HCT116 (cell line): ENCODE measurements at regions not wholly inside any gene's neighbourhood (a gene's known extent, or its start where the extent isn't known, plus 50 kb on each side); places are given as distances from the start of the nearest gene placed in this dataset.

ENCODE experiments used
- EZH2 ChIP-seq: fragments of 200-600 bp; sonication (generic); IDR thresholded peaks from 2 replicates; pipeline ENCODE4 v1.6.1; 2017; ENCODE audit warnings: antibody characterized with exemption, mixed run types
- YY1 ChIP-seq: IDR thresholded peaks from 2 replicates; pipeline ENCODE4 v1.6.1; 2011; ENCODE audit warnings: low read length, low read depth, moderate library complexity, mild to moderate bottlenecking; ENCODE audit not compliant: insufficient replicate concordance; ENCODE audit errors: extremely low read depth
- ZNF274 ChIP-seq: fragments of 200-500 bp; sonication (Bioruptor generic); IDR thresholded peaks from 2 replicates; pipeline ENCODE4 v1.6.1; 2014; ENCODE audit warnings: mild to moderate bottlenecking, low read depth, low read length, inconsistent platforms
- TF ChIP-seq, protein P1 (sequence below), 3 experiments: fragments of 200-600 bp in 1 of 3; sonication (generic) in 1 of 3; IDR thresholded peaks in 2 of 3; conservative IDR thresholded peaks in 1 of 3; 2 replicates each; pipeline ENCODE4 v1.5.1; 2012 to 2017; ENCODE audit warnings: low read depth in 2 of 3, low read length in 2 of 3, antibody characterized with exemption in 1 of 3, borderline replicate concordance in 1 of 3, control low read depth in 1 of 3, mild to moderate bottlenecking in 1 of 3, mixed read lengths in 1 of 3, mixed run types in 1 of 3, moderate library complexity in 1 of 3; ENCODE audit not compliant: insufficient read depth in 1 of 3

DNA sequence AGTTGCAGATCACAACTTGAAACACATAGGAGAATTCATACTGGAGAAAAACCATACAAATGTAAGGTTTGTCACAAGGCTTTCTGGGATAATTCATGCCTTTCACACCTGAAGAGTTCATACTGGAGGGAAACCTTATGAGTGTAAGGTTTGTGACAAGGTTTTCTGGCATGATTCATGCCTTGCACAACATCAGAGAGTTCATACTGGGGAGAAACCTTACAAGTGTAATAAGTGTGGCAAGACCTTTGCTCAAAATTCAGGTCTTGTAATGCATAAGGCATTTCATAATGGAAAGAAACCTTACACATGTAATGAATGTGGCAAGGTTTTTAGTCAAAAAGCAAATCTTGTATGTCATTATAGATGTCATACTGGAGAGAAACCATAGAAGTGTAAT lies 58.8 kb upstream of the ENPEP start:
- TF ChIP-seq, protein P1, sequence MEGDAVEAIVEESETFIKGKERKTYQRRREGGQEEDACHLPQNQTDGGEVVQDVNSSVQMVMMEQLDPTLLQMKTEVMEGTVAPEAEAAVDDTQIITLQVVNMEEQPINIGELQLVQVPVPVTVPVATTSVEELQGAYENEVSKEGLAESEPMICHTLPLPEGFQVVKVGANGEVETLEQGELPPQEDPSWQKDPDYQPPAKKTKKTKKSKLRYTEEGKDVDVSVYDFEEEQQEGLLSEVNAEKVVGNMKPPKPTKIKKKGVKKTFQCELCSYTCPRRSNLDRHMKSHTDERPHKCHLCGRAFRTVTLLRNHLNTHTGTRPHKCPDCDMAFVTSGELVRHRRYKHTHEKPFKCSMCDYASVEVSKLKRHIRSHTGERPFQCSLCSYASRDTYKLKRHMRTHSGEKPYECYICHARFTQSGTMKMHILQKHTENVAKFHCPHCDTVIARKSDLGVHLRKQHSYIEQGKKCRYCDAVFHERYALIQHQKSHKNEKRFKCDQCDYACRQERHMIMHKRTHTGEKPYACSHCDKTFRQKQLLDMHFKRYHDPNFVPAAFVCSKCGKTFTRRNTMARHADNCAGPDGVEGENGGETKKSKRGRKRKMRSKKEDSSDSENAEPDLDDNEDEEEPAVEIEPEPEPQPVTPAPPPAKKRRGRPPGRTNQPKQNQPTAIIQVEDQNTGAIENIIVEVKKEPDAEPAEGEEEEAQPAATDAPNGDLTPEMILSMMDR (IDR thresholded peaks at IDR 0.05 in 2 of 3, conservative IDR thresholded peaks at IDR 0.05 in 1 of 3; ENCODE audit: borderline replicate concordance in 1 of 3, insufficient read depth in 1 of 3, low read depth in 2 of 3, low read length in 2 of 3): no peak
- TF ChIP-seq YY1: no peak
- no peak for TF ChIP-seq EZH2
- TF ChIP-seq ZNF274: no peak
